ENCODE measurements at regions not wholly inside any gene's neighbourhood (a gene's known extent, or its start where the extent isn't known, plus 50 kb on each side); places are given as distances from the start of the nearest gene placed in this dataset.

DNA sequence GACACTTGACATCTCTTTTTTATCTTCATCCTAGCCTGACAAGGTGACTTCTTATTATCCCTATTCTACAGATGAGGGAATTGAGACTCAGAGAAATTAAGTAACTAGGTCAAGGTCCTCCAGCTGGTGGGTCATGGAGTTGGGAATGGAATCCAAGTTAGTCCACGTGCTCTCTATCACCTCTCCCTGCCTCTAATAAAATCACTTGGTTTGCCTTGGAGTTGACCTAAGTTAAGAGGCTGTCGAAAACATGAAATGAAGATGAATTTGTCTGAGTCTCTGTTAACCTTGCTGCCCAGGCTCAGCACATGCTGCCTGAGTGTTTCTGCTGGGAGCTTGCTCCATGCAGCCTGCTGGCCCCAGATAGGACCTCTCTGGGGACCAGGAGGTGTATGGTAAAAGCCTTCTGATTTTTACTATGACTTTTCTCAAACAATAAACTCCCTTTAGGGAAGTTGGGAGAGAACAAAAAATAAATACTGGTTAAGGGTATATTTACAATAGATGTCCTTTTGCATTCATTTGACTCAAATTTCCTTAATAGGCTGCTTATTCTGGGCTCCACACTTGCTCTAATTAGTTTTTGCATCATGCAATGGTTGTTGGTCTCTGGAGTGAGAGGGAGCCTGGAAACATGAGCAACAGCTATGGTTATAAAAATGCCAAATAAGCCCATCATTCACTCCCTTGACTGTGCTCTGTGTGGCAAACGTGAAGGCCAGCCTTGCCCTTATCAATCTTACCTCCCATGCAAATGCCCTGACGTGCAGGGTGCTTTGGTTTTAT lies 61.6 kb upstream of the DHX15 start:
- ATAC-seq, result peak in 1 of 4 donors; percentile 51

DNA sequence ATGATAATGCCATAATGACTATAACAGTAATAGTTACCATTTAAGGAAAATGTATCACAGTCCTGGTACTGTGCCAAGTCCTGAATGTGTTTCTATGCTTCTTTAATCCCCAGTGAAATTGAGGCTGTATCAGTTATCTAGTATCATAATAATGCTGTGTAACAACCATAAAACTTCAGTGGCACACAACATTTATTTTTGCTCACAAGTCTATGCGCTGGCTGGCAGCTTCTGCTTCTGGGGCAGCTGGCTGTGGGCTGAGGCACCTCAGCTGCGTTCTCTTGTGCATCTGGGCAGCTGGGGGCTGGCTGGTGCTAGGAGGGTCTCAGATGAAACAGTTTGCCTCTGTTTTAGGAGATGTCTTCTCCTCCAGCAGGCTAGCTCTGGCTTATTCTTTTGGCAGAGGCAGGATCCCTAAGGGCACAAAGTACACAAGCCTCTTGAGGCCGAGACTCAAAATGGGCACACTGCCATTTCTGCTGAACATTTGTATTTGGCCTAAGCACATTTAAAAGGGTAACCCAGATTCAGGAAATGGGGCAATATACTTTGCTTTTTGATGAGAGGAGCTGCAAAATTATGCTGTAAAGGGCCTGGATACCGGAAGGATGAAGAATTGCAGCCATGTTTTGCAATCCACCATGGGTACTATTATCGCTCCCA lies 62.6 kb upstream of the DHX15 start:
- no peak overlapping the region for H3K4me3 ChIP-seq
- peaks cover 0 to 12% (median 2%) of the 10 kb centered on the region in 12 donors for H3K4me1 ChIP-seq
- WGBS, 4 donors, result 76 to 88% (median 87%) methylated on average over 5 of the region's 5 CpGs
- no peaks in the 10 kb centered on the region for H3K36me3 ChIP-seq
- H3K27ac ChIP-seq, result no peak overlapping the region
- no peak for TF ChIP-seq POLR2A (IDR thresholded peaks at IDR 0.05)
- TF ChIP-seq, protein P1, sequence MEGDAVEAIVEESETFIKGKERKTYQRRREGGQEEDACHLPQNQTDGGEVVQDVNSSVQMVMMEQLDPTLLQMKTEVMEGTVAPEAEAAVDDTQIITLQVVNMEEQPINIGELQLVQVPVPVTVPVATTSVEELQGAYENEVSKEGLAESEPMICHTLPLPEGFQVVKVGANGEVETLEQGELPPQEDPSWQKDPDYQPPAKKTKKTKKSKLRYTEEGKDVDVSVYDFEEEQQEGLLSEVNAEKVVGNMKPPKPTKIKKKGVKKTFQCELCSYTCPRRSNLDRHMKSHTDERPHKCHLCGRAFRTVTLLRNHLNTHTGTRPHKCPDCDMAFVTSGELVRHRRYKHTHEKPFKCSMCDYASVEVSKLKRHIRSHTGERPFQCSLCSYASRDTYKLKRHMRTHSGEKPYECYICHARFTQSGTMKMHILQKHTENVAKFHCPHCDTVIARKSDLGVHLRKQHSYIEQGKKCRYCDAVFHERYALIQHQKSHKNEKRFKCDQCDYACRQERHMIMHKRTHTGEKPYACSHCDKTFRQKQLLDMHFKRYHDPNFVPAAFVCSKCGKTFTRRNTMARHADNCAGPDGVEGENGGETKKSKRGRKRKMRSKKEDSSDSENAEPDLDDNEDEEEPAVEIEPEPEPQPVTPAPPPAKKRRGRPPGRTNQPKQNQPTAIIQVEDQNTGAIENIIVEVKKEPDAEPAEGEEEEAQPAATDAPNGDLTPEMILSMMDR (IDR thresholded peaks at IDR 0.05), result no peak
- no peak for DNase-seq
- H3K9me3 ChIP-seq, result peaks cover 0 to 4% (median 0%) of the 10 kb centered on the region in 12 donors
- no peaks in the 10 kb centered on the region for H3K27me3 ChIP-seq
- ATAC-seq, result no peak
- intact Hi-C loops (cut with DNase I), result no loop called here

More for the DNA sequence above, 61.6 kb upstream of the DHX15 start:
- Histone ChIP-seq H3K27ac (no peak overlapping the region), H3K4me1 (peaks cover 0 to 12% (median 2%) of the 10 kb centered on the region in 12 donors), H3K4me3 (no peak overlapping the region), H3K9me3 (peaks cover 0 to 4% (median 0%) of the 10 kb centered on the region in 12 donors), H3K36me3 (no peaks in the 10 kb centered on the region), H3K27me3 (no peaks in the 10 kb centered on the region)
- no peak for TF ChIP-seq POLR2A (IDR thresholded peaks at IDR 0.05)
- TF ChIP-seq, protein P1 (IDR thresholded peaks at IDR 0.05), result no peak
- 67 to 80% (median 77%) methylated on average over 4 of the region's 4 CpGs for WGBS, 4 donors
- DNase-seq, result no peak
- intact Hi-C loops (cut with DNase I), result no loop called here

DNA sequence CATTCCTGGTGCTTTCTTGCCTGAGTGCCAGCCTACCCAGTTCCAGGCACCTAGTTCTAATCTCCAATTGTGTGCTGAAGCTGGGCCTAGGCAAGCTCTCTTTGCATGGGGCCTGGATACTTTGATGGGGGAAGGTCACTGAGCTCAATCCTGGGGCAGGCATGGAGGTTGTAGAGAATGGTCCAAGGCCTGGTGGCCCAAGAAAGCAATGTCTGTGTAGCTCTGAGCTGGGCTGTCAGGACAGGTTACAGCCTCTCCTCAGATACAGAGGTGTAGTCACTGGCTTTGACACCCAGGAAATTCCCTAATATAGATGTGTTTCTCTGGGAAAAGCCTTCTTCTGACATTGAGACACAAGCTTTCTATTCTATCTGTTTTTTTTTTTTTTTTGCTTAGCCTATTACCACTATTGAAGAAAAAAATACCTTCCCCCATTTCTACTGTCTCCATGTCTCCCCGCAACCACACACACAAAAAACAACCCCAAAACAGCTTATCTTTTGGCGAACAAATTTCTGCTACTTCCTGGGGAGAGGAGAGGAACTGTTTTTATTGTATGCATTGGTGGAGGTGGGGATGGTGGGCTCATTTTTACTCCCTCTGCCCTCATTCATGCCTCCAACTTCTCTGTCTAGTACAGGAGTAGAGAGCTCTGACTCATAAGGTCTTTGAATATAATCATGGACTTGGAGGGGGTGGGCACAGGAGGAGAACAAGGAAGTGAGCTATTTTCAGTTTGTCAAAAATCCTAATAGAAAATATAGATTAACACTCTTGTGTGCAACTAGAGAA lies 66.7 kb upstream of the DHX15 start:
- H3K4me3 ChIP-seq, result no peak overlapping the region
- intact Hi-C loops (cut with DNase I), result no loop called here
- 65 to 87% (median 74%) methylated on average over 2 of the region's 2 CpGs for WGBS, 4 donors
- TF ChIP-seq, protein P1 (IDR thresholded peaks at IDR 0.05), result no peak
- no peak for TF ChIP-seq POLR2A (IDR thresholded peaks at IDR 0.05)
- no peak overlapping the region for H3K27ac ChIP-seq
- H3K9me3 ChIP-seq, result peaks cover 0 to 4% (median 0%) of the 10 kb centered on the region in 12 donors
- DNase-seq (no peak), ATAC-seq (no peak)
- no peaks in the 10 kb centered on the region for H3K36me3 ChIP-seq
- H3K27me3 ChIP-seq, result no peaks in the 10 kb centered on the region
- H3K4me1 ChIP-seq, result peaks cover 0 to 2% (median 0%) of the 10 kb centered on the region in 12 donors

- DNase-seq (no peak), ATAC-seq (no peak)
- Histone ChIP-seq H3K27me3 (no peaks in the 10 kb centered on the region), H3K4me3 (no peak overlapping the region), H3K9me3 (no peaks in the 10 kb centered on the region), H3K36me3 (no peaks in the 10 kb centered on the region), H3K4me1 (peaks cover 0 to 5% (median 0%) of the 10 kb centered on the region in 12 donors), H3K27ac (no peak overlapping the region)
- WGBS, 4 donors, result 72 to 86% (median 77%) methylated on average over 3 of the region's 3 CpGs
- TF ChIP-seq, protein P1 (IDR thresholded peaks at IDR 0.05), result no peak
- TF ChIP-seq POLR2A (IDR thresholded peaks at IDR 0.05), result no peak
- intact Hi-C loops (cut with DNase I), result no loop called here
Observed at GRCh38 chr4:24655326-24655725, 71.0 kb upstream of the DHX15 start.
